IMR-90 (cell line): ENCODE measurements at regions not wholly inside any gene's neighbourhood (a gene's known extent, or its start where the extent isn't known, plus 50 kb on each side); places are given as distances from the start of the nearest gene placed in this dataset.

Experiments
- ATAC-seq: fragments of 200-7000 bp; cut with Tn5 transposase; 2 replicates; pipeline ENCODE4 v1.9.1; 2020; ENCODE audit warnings: low read depth, mild to moderate bottlenecking, moderate library complexity
- BruUV-seq: library from RNA; stranded (reverse); fragments of 400-500 nt; replicated peaks from 2 replicates; lab custom pipeline; 2021; lab: Mats Ljungman, UMichigan
- CTCF ChIA-PET: fragments of 300-600 bp; formaldehyde crosslinking; extraction: SDS; loops from one replicate; lab custom pipeline; 2021; ENCODE audit warnings: antibody characterized with exemption; lab: Yijun Ruan, JAX
- POLR2A ChIA-PET: fragments of 300-600 bp; sonication (Branson Sonifier 250); formaldehyde crosslinking; loops from one replicate; lab custom pipeline; 2022; ENCODE audit warnings: antibody characterized with exemption; ENCODE audit not compliant: unreplicated experiment; lab: Charles Lee
- DNase-seq: peaks from one replicate; pipeline ENCODE4 v3.0.0; 2013
- H2AFZ ChIP-seq: replicated peaks from 2 replicates; pipeline ENCODE3; 2013; ENCODE audit warnings: low read length, mild to moderate bottlenecking; ENCODE audit not compliant: poor library complexity
- H2AK5ac ChIP-seq: 2 replicates; pipeline ENCODE4 v1.6.1; 2013; ENCODE audit warnings: low read depth, low read length, inconsistent platforms
- H2AK9ac ChIP-seq: replicated peaks from 2 replicates; pipeline ENCODE3; 2013; ENCODE audit warnings: mild to moderate bottlenecking, low read depth, low read length, moderate library complexity; ENCODE audit not compliant: poor library complexity
- H2BK120ac ChIP-seq: 2 replicates; pipeline ENCODE4 v1.6.1; 2013; ENCODE audit warnings: low read depth, low read length, inconsistent platforms
- H2BK15ac ChIP-seq: 3 replicates; pipeline ENCODE4 v1.6.1; 2013; ENCODE audit warnings: low read depth, low read length, inconsistent platforms
- H2BK20ac ChIP-seq: 2 replicates; pipeline ENCODE4 v1.6.1; 2013; ENCODE audit warnings: low read depth, mild to moderate bottlenecking, inconsistent platforms, low read length, moderate library complexity
- H2BK5ac ChIP-seq: 2 replicates; pipeline ENCODE4 v1.6.1; 2013; ENCODE audit warnings: mild to moderate bottlenecking, low read depth, low read length, inconsistent platforms; ENCODE audit not compliant: poor library complexity, severe bottlenecking
- H3K14ac ChIP-seq: replicated peaks from 2 replicates; pipeline ENCODE4 v1.6.1; 2013; ENCODE audit warnings: low read depth, low read length, inconsistent platforms
- H3K18ac ChIP-seq: 2 replicates; pipeline ENCODE4 v1.6.1; 2013; ENCODE audit warnings: low read depth, low read length, control low read depth
- H3K23ac ChIP-seq: 2 replicates; pipeline ENCODE4 v1.6.1; 2013; ENCODE audit warnings: low read depth, low read length, inconsistent platforms
- H3K27ac ChIP-seq: 2 replicates; pipeline ENCODE4 v1.5.1; 2013; ENCODE audit warnings: mild to moderate bottlenecking, control low read depth, low read length; ENCODE audit not compliant: insufficient read depth
- H3K27me3 ChIP-seq: 2 replicates; pipeline ENCODE4 v1.6.1; 2013; ENCODE audit warnings: low read length; ENCODE audit not compliant: control insufficient read depth, insufficient read depth
- H3K36me3 ChIP-seq: 2 replicates; pipeline ENCODE4 v1.6.1; 2013; ENCODE audit warnings: low read length, mixed read lengths; ENCODE audit not compliant: control insufficient read depth, insufficient read depth
- H3K4ac ChIP-seq: 2 replicates; pipeline ENCODE4 v1.6.1; 2013; ENCODE audit warnings: low read depth, low read length, inconsistent platforms
- H3K4me1 ChIP-seq: 2 replicates; pipeline ENCODE4 v1.6.1; 2013; ENCODE audit warnings: low read length, mixed read lengths; ENCODE audit not compliant: control insufficient read depth, insufficient read depth
- H3K4me2 ChIP-seq: 2 replicates; pipeline ENCODE4 v1.6.1; 2013; ENCODE audit warnings: low read depth, mild to moderate bottlenecking, control low read depth, low read length, moderate library complexity
- H3K4me3 ChIP-seq: 2 replicates; pipeline ENCODE4 v1.5.1; 2013; ENCODE audit warnings: low read depth, mild to moderate bottlenecking, control low read depth, low read length, moderate library complexity; ENCODE audit not compliant: insufficient read depth
- H3K56ac ChIP-seq: 2 replicates; pipeline ENCODE4 v1.6.1; 2013; ENCODE audit warnings: low read length, inconsistent platforms; ENCODE audit not compliant: insufficient read depth; ENCODE audit errors: extremely low read depth
- H3K79me1 ChIP-seq, 2 experiments: 2 replicates each; pipeline ENCODE4 v1.6.1; 2013; ENCODE audit warnings: low read length in 2 of 2, inconsistent platforms in 1 of 2, low read depth in 1 of 2
- H3K9ac ChIP-seq: 2 replicates; pipeline ENCODE4 v1.6.1; 2013; ENCODE audit warnings: low read depth, low read length, control low read depth
- H3K9me1 ChIP-seq: 2 replicates; pipeline ENCODE4 v1.6.1; 2013; ENCODE audit warnings: low read length, inconsistent platforms; ENCODE audit not compliant: insufficient read depth
- H3K9me3 ChIP-seq: 2 replicates; pipeline ENCODE4 v1.6.1; 2013; ENCODE audit warnings: low read length; ENCODE audit not compliant: control insufficient read depth, insufficient read depth
- H4K20me1 ChIP-seq: 2 replicates; pipeline ENCODE4 v1.6.1; 2013; ENCODE audit warnings: low read length, inconsistent platforms; ENCODE audit not compliant: insufficient read depth
- H4K5ac ChIP-seq: 2 replicates; pipeline ENCODE4 v1.6.1; 2013; ENCODE audit warnings: mild to moderate bottlenecking, low read depth, low read length, control low read depth
- H4K8ac ChIP-seq, 2 experiments: 2 replicates each; pipeline ENCODE4 v1.6.1; 2013; ENCODE audit warnings: low read depth in 2 of 2, low read length in 2 of 2, control low read depth in 1 of 2, inconsistent platforms in 1 of 2
- H4K91ac ChIP-seq: 2 replicates; pipeline ENCODE4 v1.6.1; 2013; ENCODE audit warnings: low read depth, low read length, inconsistent platforms; ENCODE audit not compliant: insufficient read depth
- MAFK ChIP-seq: IDR thresholded peaks from 2 replicates; pipeline ENCODE4 v1.6.1; 2012; ENCODE audit warnings: low read depth, low read length, improper control_type of control experiment
- RCOR1 ChIP-seq: IDR thresholded peaks from 2 replicates; pipeline ENCODE4 v1.6.1; 2012; ENCODE audit warnings: mild to moderate bottlenecking, low read length, improper control_type of control experiment; ENCODE audit not compliant: insufficient replicate concordance
- WGBS, 2 experiments: methylation state at CpG; one replicate each; pipeline versions ENCODE4 v1.1.5 to v1.1.7; 2013; ENCODE audit warnings: missing lambda C conversion rate in 2 of 2; ENCODE audit not compliant: insufficient read length in 1 of 2; ENCODE audit errors: extremely low coverage in 2 of 2; 5-methylcytosine and 5-hydroxymethylcytosine counted together
- dilution Hi-C: fragments of 300-500 bp; cut with HindIII; formaldehyde crosslinking; loops from one replicate; pipeline ENCODE4 v1.14.3; 2018; ENCODE audit warnings: low sequenced_read_pairs; ENCODE audit not compliant: unreplicated experiment
- in situ Hi-C: fragments of 300-500 bp; cut with MboI; formaldehyde crosslinking; loops from 3 replicates; pipeline ENCODE4 v1.14.3; 2019; ENCODE audit warnings: low sequenced_read_pairs, inconsistent platforms, mixed read lengths
- intact Hi-C: fragments of 100-400 bp; cut with micrococcal nuclease; formaldehyde crosslinking; loops from 2 replicates; pipeline ENCODE4 v1.10.0; 2022

GRCh38 chr7:113976508-113976907 is 57.7 kb upstream of the PPP1R3A start:
- Histone ChIP-seq H4K5ac (no peak overlapping the region), H3K4ac (no peak overlapping the region), H2AK9ac (no peak overlapping the region), H3K4me2 (no peak overlapping the region), H2AFZ (no peak overlapping the region), H3K4me1 (no peaks in the 10 kb centered on the region), H3K27me3 (no peaks in the 10 kb centered on the region), H4K91ac (no peak overlapping the region), H4K20me1 (no peaks in the 10 kb centered on the region), H3K4me3 (no peak overlapping the region), H2AK5ac (no peak overlapping the region), H3K9me1 (no peaks in the 10 kb centered on the region), H2BK5ac (no peak overlapping the region), H3K79me1 (no peaks in the 10 kb centered on the region), H3K9me3 (no peaks in the 10 kb centered on the region), H4K8ac (no peak overlapping the region), H3K14ac (no peak overlapping the region), H3K18ac (no peak overlapping the region), H3K9ac (no peak overlapping the region), H2BK15ac (no peak overlapping the region), H3K27ac (no peak overlapping the region), H2BK120ac (no peak overlapping the region), H2BK20ac (no peak overlapping the region), H3K56ac (no peak overlapping the region), H3K36me3 (no peaks in the 10 kb centered on the region), H3K23ac (no peak overlapping the region)
- in situ Hi-C loops (no loop called here), intact Hi-C loops (no loop called here), dilution Hi-C loops (no loop called here)
- ChIA-PET POLR2A (no interaction called here), CTCF (no interaction called here)
- BruUV-seq = no TSS peak
- WGBS, 2 experiments = no CpG with 5 or more reads among the region's 4 CpGs
- no peak for DNase-seq
- TF ChIP-seq RCOR1 (no peak), MAFK (peak; percentile 73)
- ATAC-seq = no peak
